GM21619 (cell line): ENCODE measurements at regions not wholly inside any gene's neighbourhood (a gene's known extent, or its start where the extent isn't known, plus 50 kb on each side); places are given as distances from the start of the nearest gene placed in this dataset.

Source experiments
- ATAC-seq: cut with Tn5 transposase; IDR thresholded peaks from one replicate; pipeline ENCODE4 v1.9.1; 2021; ENCODE audit not compliant: unreplicated experiment

DNA sequence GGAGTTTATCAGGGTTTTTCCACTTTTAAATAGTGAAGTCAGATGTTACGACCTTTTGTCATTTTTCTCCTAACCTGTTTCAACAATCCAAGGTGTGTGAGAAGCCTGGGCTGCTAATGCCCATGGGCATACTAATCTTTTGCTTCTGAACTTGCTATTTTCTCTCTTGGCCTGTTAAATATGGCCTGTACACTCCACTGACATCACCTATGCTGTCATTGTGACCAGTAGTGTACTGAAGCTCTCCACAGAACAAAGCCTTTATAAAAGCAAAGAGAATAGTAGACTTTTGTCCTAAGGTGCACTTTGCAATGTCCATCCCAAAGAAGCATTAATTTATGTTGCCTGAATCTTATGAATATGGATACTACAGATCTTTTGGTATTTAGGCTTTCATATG lies 1490.5 kb downstream of the STIM2 start:
- ATAC-seq = no peak

DNA sequence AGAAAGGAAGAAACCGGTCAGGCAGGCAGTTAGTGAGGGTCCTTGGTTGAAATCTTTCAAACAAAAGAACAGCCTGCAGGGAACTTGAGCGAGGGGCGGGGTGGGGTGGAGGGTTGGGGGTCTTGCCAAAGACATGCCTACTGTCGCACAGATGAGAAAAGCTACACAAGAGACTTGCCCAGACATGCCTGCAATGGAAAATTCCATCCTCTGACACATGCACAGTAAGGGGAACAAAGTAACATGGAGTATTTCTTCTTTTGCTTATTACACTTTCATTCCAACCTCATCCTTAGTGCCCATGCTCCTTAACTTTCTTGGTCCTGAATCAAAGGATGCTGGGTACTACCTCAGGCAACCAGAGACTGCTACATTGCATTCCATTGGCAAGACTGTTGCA lies 1491.2 kb downstream of the STIM2 start:
- no peak for ATAC-seq

GRCh38 chr4:28354880-28355656 lies 1494.4 kb downstream of the STIM2 start:
- no peak for ATAC-seq

GRCh38 chr4:28357990-28358389 lies 1497.3 kb downstream of the STIM2 start:
- no peak for ATAC-seq

GRCh38 chr4:28358606-28359005 lies 1498.0 kb downstream of the STIM2 start:
- ATAC-seq = no peak

- no peak for ATAC-seq
Observed at GRCh38 chr4:28360681-28361080, 1500.0 kb downstream of the STIM2 start.

DNA sequence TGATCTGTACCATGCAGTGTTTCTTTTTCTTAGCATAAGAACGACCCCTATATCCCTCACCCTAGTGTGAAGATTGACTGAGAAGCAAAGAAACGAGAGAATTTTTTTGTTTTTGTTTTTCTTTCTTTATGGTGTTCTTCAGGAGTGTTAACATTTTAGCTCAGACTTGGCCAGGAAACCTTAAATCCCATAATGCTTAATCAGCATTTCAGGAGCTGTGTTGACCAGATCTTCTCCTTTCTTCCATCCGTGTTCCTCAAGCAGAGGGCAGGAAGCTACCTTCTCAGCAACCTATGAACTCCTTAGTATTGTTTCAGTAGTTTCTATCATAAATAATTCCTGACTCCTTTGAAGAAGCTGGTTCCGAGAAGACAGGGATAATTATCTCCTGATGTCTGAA lies 1501.5 kb downstream of the STIM2 start:
- ATAC-seq = no peak

DNA sequence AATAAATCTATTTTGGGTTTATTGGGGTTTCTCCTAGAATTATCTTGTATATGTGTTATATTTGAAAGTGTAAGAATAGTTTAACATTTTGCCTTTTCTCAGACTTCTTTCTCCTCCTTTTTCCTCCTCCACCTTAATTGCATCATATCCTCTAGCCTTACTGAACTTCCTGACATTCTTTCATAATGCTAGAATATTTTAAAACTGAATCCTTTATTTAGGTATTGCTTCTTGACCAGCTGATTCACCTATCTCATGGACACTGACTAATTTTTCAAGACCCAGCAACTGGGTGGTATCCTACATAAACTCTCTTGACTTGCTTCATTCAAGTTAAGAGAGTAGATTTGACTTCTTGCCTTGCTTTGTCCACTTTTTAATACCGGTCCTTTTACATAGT lies 1508.9 kb downstream of the STIM2 start:
- no peak for ATAC-seq

DNA sequence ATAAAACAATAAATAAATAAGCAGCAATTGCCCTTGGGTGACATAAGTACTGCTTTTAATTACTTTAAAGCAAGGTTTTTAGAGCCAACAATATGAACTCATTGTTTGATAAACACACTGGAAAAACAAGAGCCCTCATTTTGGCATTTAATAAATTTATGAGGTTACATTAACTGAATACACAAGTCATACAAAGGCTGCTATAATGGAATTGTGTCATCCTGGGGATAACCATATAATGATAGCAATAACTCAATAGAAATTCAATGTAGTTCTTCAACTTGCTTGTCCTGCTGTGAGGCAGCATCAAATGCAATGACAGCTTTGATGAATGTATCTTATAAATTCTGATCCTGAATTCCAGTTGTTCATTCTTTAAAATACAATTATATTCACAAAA lies 1512.5 kb downstream of the STIM2 start:
- no peak for ATAC-seq

- no peak for ATAC-seq
Observed at GRCh38 chr4:28373601-28374000, 1513.0 kb downstream of the STIM2 start.

- ATAC-seq = no peak
Observed at GRCh38 chr4:28378109-28378830, 1517.6 kb downstream of the STIM2 start.

DNA sequence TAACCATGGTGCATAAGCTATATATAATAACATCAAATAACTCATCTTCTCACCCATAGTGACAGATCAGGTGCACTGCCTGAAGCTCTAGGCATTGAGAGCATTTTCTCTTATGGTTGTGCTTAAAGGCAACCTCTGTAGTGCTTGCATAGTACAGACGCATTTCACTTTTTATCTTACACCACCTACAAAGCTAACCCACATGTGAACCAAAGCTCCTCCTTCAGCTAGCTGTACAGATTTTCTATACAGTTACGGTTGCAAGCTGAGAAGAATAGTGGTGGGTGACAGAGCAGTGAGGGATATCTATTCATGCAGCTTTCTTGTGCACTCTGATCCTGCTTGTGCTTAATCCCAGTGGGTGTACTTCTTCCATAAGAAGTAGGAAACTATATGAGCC lies 1525.2 kb downstream of the STIM2 start:
- no peak for ATAC-seq

GRCh38 chr4:28386776-28387175 lies 1526.1 kb downstream of the STIM2 start:
- no peak for ATAC-seq

DNA sequence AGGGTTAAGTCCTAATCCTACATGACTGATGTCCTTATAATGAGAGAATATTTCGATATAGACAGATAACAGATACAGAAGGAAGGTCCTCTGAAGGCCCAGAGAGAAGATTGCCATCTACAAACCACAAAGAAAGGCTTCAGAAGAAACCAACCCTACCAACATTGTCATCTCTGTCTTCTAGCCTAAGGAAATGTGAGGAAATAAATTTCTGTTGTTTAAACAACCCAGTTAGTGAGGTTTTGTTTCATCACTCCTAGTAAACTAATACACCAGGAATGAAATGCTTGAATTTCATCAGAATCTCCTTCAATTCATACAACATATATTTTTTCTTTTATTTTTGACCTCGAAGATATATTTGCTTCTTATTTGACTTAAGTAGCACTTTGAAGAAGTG lies 1527.8 kb downstream of the STIM2 start:
- ATAC-seq = no peak

- no peak for ATAC-seq
Observed at GRCh38 chr4:28391877-28392276, 1531.2 kb downstream of the STIM2 start.

GRCh38 chr4:28402751-28403150 lies 1542.1 kb downstream of the STIM2 start:
- ATAC-seq = no peak

DNA sequence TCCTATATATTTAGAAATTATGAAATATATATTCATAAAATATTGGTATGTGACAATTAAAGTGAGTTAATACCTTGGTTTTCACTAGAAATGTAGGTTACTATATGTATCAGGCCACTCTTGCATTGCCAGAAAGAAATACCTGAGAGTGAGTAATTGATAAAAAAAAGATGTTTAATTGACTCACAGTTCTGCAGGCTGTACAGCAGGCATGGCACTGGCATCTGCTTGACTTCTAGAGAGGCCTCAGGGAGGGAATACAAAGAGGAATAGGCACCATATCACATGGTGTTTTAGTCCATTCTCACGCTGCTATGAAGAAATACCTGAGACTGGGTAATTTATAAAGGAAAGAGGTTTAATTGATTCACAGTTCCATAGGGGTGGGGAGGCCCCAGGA lies 1560.6 kb downstream of the STIM2 start:
- no peak for ATAC-seq

- no peak for ATAC-seq
Observed at GRCh38 chr4:28426251-28426650, 1565.6 kb downstream of the STIM2 start.

DNA sequence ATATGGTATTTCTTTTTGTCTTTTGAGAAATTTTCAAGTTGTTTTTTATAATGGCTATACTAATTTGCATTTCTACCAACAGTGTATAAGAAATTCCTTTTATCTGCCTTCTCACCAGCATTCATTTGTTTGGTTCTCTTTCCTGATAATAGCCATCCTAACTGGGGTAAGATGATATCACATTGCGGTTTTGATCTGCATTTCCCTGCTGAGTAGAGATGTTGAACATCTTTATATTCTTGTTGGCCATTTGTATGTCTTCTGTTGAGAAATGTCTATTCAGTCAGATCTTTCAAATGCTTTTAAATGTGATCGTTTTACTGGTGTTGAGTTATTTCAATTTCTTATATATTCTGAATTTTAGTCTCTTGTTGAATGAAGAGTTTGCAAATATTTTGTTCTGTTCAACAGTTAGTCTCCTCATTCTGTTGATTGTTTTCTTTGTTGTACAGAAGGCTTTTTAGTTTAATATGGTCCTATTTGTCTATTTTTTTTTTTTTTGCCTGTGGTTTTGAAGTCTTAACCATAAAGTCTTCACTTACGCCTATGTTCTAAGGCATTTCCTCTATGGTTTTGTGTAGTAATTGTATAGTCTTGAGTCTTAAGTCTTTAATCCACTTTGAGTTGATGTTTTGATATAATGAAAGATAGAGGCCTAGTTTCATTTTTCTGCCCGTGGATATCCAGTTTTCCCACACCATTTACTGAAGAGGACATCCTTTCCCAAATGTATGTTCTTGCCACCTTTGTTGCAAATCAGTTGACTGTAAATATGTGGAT lies 1566.9 kb downstream of the STIM2 start:
- no peak for ATAC-seq

DNA sequence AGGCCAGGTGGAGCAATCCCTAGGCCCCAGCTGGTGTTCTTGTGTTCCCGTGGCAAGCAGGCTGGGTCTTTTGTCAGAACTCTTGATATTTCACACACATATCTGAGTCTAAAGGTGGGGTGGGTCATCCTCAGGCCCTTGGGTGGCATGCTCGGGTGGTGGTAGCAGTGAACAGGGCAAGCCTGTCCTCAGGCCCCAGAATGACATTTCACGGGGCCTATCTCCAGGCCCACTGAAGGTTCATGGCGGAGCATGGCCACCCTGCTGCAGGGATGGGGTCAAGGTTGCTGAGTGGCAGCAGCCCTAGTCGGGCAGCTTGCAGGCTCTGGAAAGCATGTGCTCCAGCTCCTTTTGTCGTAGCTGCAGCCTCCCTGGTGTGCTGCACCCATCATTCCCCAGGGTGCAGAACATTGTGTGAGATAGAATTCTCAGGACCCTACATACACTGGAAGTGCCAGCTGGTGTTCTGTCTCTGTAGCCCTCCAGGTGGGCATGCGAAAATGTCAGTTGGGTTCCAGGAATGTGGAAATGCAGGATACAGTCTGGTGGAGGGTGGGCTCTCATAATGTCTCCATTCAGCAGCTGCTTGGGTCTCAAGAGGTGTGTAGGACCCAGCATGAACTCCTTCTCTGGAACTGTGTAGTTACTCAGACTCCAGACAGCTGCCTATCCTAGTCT lies 1571.8 kb downstream of the STIM2 start:
- no peak for ATAC-seq

DNA sequence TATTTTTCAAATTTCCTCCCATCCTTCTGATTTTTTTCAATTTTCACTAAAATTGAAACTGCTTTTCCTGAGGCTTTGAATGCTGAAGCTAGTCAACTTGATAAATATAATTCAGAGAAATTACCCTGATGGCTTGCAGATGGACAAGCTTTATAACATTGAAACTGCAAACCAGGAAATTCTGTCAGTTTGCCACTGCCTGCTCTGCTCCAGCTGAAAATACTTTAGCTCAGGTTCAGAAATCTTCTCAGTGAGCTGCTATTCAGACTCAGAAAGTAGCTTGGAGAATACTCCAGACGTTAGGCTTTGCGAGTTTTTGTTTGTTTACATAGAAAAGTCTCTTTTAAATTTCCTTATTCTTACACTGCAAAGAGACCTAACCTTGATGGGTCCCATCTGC lies 1574.7 kb downstream of the STIM2 start:
- no peak for ATAC-seq
